ENCODE measurements at regions not wholly inside any gene's neighbourhood (a gene's known extent, or its start where the extent isn't known, plus 50 kb on each side); places are given as distances from the start of the nearest gene placed in this dataset.
"Not testable (repeated sequence)": the region's sequence is repeated elsewhere in the genome, so short reads cannot be mapped to it uniquely, and the experiment has no call there.

DNA sequence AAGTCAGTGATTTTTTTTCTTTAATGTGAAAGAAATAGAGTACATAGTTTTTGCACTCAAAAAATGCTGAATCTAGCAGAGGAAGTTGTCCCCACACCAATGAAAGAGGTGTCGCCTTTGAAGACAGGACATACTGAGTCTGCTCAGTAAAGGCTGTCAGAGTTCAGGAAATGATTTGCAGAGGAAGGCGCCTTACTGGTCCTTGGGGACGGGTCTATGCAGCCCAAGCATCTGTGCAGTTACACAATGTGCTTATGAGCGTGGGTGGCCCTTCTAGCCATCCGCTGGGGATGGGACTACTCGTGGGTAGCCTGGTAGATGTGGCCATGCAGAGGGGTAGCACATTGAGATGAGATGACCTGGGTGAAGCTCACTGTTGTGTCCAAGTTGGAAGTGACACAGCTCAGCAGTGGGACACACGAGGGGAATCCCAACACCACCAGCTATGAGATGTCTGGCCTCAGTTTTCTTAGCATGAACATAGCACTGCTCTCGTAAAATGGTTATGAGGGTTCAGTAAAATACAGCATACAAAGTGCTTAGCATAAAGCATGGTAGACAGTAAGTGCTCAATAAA is 116.5 kb upstream of the RBPJ start:
- DNase-seq (ENCODE audit: extremely low read depth in 1 of 2, low read depth in 1 of 2) = no peak

DNA sequence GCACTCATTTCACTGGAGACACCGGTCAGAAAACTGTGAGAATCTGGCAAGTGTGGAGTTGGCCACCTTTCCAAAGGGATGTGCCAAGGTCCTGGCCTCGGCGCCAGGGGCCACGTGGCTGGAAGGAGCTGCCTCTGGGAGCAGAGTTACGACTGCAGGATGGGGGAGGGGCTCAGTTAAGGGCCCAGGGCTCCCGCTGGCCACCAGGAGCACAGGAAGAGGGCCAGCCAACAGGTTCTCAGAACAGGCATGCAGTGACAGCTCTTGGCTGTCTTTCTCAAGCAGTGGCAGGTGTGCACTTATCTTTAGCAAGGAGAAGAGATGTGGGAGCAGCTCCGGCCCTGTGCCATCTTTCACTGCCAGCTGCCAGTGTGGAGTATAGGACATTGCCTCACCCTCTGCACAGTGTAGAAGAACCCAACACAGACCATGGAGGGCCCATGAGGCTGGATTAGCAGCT is 115.9 kb upstream of the RBPJ start:
- no peak for DNase-seq (ENCODE audit: extremely low read depth in 1 of 2, low read depth in 1 of 2)

DNA sequence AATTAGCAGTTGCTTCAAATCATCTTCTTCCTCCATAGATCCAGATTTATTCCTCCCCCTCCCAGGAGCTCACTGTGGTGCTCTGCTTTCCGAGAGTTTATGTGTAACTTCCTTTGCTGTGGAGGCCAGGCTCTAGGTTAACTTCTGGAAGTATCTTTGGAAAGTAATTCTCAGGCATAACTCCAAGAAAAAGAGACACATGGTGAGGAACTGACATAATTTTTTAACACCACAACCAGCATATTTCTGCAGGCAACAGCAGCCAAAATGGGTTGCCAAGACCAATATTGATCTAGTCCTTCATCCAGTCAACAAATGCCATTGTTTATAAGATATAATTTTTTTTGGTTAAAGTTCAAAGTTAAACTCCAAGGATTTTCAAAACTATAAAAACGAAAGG is 114.5 kb upstream of the RBPJ start:
- no peak for DNase-seq (ENCODE audit: extremely low read depth in 1 of 2, low read depth in 1 of 2)

DNA sequence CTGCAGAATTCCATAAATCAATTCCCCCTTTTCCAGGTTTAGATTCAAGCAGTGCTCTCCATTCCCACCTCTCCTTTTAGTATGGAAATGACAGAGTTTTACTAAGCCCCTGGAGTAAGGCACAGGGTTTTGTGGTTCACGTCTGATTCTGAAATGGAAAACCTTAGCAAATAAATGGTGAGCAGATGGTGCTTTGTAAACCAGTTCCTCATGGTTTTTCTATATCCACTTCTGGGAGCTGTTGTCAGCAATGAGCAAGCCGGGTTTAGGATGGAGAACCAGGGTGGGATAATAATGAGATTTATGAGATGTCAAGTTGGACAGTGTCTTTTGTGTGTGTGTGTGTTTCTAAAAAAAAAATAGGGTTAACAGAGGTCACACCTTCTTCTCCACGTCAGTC is 113.8 kb upstream of the RBPJ start:
- no peak for DNase-seq (ENCODE audit: extremely low read depth in 1 of 2, low read depth in 1 of 2)

DNA sequence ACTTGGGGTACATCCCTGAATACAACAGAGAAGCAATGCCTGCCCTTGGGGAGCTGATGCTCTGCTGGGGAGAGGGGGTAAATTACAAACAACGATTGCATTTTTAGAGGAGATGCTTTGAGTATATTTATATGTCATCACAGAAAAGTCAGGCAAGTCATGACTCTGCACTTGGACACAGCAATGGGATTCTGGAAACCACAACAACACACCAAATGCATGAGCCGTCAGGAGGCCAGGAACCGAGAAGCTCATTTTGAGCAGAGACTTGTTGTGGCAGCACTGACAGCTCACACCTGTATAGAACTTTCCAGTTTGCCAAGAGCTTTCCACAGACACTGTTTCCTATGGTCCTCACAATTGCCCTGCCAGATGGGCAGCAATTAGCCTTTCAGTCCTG is 113.2 kb upstream of the RBPJ start:
- DNase-seq (ENCODE audit: extremely low read depth in 1 of 2, low read depth in 1 of 2) = no peak

DNA sequence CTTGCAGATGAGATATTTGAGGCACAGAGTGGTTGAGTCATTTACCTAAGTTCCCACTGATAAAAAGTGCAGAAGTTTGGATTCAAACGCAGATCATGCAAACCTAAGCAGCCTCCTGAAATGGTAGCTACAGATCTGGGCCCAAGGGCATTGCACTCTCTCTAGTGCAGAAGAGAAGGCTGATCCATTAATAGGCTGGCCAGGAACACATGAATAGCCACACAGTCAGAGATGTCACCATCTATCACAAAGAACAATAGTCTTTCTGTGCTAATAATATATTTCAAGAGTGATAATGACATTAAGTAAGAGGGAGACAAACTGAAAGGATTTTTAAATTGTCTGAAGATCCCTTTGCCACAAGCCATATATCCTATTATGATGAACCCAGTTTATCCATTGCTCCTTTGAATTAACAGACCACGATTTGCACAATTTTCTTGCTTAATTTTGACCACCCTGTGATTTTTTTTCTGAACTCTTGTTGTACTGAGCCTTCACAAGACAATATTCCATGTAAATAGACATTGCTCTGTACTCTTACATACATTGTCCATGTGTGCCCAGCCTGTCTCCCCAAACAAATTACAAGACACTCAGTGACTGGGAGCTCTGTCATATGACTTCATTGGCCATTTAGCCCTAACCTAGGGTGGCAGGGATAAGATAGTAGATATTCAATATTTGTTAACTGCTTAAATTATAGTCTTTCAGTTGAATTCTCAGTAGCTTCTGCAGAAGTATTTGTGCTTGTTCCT is 112.4 kb upstream of the RBPJ start:
- no peak for DNase-seq (ENCODE audit: extremely low read depth in 1 of 2, low read depth in 1 of 2)

DNA sequence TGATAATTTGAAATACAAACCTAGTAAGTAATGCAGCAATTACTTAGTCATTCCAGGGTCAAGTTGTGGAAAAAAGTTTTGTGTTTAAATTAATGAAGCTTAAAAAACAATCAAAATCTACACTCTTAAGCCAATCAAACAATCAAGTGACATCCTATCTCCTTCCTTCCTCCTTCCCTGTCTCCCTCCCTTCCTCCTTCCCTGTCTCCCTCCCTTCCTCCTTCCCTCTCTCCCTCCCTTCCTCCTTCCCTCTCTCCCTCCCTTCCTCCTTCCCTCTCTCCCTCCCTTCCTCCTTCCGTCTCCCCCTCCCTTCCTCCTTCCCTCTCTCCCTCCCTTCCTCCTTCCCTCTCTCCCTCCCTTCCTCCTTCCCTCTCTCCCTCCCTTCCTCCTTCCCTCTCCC is 111.4 kb upstream of the RBPJ start:
- not testable (repeated sequence) for DNase-seq (ENCODE audit: extremely low read depth in 1 of 2, low read depth in 1 of 2)

DNA sequence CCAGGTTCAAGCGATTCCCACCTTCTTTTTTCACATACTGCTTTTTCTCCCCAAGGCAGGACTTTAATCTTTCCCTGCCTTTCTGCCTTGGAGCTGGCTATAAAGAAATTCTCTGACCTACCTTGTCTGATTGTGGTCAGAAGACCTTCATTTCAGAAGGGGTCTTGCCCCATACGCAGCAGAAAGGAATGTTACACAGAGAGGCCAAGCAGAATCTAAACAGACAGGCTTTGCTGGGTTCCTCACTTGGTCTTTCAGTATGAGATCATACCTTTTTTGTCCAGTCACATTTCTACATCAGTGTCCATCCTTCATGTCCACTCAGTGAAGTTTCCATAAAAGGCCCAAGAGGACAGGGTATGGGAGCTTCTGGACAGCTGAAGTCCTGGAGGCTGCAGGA is 108.3 kb upstream of the RBPJ start:
- DNase-seq (ENCODE audit: extremely low read depth in 1 of 2, low read depth in 1 of 2) = no peak

DNA sequence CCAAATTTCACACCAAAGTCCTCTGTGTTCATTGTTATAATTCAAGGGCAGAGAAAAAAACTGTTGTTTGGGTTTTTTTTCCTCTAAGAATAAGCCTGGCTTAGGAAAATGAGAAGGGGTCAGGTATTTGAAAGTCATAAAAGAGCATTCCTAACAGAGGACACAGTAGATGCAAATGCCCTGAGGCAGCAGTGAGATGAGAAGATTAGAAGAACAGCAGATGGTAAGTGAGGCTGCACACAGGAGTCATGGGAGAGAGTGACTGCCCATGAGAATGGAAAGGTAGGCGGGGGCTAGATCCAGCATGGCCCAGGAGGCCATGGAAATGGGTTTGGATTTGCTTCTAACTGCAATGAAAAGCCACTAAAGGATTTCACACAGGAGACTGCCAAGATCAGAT is 107.5 kb upstream of the RBPJ start:
- DNase-seq (ENCODE audit: extremely low read depth in 1 of 2, low read depth in 1 of 2) = no peak

DNA sequence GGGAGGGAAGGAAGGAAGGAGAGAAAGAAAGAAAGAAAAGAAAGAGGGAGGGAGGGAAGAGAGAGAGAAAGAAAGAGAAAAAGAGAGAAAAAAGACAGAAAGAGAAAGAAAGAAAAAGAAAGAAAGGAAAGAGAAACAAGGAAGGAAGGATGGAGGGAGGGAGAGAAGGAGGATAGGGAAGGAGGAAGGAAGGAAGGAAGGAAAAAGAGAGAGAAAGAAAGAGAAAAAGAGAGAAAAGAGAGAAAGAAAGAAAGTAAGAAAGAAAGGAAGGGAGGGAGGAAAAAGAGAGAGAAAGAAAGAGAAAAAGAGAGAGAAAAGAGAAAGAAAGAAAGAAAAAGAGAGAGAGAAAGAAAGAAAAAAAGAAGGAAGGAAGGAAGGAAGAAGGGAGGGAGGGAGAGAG is 105.8 kb upstream of the RBPJ start:
- no peak for DNase-seq (ENCODE audit: extremely low read depth in 1 of 2, low read depth in 1 of 2)

DNA sequence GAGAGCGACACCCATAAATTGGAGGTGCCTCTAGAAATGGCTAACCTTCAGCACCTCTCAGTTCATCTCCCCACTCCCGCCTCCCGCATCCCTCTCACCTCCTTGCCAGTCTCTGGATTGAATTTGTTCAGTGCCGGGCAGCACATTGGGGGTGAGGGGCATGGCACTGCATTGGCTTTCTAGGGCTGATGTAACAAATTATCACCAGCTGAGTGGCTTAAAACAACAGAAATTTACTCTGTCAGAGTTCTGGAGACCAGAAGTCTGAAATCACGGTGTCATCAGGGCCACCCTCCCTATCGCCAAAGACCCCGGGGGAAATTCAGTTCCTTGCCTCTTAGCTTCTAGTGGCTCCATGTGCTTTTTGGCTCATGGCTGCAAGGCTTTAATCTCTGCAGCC is 105.1 kb upstream of the RBPJ start:
- no peak for DNase-seq (ENCODE audit: extremely low read depth in 1 of 2, low read depth in 1 of 2)

DNA sequence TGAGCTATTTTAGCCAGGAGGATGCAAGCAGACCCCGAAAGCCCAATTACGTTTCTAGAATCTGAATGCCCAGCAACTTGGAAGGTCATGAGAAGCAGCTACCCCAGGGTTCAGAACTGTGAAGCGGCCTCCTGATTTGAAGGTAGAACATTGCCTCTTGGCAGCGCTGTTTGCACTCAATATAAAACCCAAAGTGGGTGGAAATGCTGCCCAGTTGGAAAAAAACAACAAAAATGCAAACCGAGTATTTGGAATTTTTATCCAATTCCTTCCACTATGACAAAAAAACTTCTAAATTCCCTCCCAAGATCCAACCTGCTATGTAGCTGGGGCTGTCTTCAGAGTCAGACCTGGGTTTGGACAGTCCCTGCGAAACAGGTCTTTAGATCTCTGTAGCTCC is 103.3 kb upstream of the RBPJ start:
- DNase-seq (ENCODE audit: extremely low read depth in 1 of 2, low read depth in 1 of 2) = no peak

DNA sequence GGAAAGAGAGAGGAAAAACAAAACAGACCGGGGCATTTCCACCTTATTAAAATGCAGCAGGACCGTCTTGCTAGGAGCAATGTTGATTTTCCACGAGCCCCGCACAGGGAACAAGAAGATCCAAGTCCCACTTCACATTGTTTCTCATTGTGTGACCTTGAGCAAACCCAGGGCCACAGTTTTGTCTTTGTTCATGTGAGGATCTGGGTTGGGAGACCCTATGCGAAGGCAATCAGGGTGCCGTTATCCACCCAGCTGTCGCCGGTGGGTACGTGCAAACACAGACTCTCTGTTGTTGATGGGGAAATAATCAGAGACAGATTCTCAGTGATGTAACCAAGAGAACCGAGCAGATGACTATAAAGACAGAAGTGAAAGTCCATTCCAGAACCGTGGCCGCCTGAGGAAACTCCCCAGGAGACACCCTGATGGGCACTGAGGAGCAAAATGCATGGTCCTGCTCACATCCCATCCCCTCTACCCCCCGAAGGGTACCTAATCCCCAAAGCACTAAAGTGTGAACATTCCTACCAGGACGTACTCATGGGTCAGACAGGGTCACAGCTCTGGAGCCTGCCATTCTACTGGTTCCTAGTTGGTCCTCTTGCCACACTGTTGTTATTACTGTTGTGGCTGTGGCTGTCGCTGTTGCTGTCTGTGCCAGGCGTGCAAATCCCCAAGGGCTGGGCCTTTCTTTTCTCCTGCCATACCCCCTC is 102.7 kb upstream of the RBPJ start:
- no peak for DNase-seq (ENCODE audit: extremely low read depth in 1 of 2, low read depth in 1 of 2)

DNA sequence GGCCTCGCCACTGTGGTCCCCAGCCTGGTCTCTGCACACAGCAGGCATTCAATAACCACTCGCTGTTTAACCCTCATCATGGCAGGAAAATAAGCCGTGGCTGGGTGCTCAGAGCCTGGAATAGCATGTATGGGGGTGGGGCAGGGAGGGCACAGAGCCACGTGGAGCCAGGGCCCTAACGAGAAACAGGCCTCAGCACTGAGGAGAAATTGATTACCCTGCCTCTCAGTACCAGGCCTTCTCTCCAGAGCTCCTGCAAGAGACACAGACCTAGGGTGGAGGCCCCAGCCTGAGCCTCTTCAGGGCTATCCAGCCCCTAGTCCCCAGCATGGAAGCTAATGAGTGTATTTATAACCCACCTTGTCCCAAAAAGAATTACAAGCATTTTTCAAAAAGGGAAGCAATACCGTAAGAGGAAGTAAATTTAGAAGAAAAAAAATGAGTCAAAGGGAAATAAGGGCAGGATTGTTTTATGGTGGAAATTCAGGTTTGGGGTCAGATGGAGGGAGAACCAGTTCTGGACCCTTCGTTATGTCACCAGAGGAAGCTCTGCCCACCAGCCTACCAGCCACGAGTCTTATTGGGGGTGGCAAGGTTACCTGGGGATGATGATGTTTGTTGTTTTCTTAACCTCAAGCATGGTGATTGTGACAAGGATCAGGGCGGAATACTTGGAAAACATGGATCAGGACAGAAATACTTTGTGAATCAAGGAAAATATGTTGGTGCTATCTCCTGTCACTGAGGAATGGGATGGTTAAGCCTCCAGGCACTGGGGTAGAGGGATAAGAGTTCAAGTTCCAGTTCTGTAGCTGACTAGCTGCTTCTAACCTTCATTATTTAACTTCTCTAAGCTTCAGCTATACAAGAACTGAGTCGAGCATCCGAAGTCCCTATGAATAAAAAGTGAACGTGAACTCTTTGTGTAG is 101.9 kb upstream of the RBPJ start:
- DNase-seq (ENCODE audit: extremely low read depth in 1 of 2, low read depth in 1 of 2) = no peak

DNA sequence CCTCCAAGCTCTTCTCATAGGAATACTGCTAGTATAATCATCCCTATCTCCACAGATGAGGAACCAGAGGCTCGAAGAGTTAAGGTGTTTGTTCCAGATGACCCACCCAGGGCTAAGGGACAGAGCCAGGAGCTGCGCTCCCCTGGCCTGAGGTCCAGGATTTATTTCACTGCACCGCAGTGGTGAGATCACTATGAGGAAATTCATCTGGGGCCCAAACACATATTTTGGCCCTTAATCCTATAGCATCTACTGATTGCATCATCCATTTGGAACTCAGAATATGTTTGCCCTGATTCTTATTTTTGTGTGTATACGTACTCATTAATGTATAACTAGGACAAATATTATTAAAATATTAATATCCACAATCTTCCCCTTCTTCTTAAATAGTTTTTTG is 100.1 kb upstream of the RBPJ start:
- DNase-seq (ENCODE audit: extremely low read depth in 1 of 2, low read depth in 1 of 2) = no peak

DNA sequence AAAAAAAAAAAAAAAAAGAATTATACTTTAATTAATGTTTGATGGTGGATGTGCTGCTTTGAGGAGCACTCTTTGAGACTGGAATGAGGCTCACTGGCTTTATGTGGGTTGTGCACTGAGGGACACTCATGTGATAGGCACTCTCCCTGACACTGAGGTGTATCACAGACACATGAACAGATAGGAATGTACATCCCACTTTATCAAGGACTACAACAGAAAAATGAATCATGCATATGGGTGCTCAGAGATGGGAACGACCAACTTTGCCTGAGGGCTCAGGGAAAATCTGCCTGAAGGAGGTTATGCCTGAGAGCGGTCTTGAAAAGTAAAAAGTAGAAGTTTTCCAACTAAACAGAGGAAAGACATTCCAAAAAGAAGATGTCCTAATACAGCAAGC is 97.7 kb upstream of the RBPJ start:
- no peak for DNase-seq (ENCODE audit: extremely low read depth in 1 of 2, low read depth in 1 of 2)

DNA sequence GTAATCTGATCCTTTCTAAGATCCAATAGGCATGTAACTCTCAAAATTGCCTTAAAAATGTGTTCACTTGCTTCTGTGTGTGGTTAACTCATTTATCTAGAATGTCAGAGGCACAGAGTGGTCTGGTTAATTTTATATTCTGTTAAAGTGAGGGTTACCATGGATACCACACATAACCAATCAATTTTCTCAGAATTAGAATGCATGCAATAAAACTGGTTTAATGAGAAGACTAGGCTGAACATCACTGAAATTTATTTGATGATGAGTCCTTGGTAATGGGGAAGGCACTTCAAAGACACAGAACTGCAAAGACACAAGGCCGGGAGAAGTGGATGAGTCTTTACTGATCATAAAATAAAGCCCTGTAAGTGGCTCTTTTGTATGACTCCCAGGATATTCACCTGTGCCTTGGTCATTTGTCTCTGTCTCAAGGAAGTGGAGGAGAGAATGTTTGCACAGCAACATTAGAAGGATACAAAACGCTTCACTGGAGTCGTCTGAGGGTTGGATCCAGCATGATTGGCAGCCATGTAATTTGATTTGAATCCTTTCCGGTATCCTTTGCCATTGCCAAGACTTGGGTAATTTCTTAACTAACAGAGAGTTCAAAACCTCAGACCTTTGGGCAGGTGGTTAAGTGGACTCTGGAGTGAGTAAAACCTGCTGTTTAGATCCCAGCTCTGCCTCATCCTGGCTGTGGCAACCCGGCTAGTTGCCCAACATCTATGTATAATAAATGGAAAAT is 94.0 kb upstream of the RBPJ start:
- no peak for DNase-seq (ENCODE audit: extremely low read depth in 1 of 2, low read depth in 1 of 2)

DNA sequence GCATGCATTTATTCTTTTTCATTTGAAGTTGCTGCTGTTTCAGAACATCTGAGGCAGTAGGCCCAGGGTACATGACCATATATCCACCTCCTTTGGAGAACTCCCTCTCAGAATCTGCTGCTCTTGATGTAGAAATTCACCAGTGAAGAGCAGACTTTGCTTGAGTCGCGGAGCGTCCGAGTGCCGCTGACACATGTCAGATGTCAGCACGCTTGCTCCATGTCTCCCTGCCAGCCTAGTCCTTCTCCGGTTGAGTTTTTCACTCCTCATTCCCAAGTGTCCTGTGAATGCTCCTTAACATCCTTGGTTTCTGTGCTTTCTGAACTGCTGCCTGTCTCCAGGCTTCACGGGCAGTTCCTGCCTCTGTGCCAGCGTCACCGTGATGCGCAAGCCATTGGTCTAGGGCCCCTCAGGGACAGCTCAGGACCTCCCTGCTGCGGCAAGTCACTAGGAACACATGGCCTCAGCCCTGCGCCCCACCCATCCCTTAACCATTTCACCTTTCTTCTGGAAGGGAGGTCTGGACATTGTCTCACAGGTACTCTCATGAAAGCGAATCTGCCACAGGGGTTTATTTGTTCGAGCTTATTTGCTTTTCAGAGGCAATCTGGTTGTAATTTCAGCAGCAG is 93.1 kb upstream of the RBPJ start:
- DNase-seq (ENCODE audit: extremely low read depth in 1 of 2, low read depth in 1 of 2) = no peak

DNA sequence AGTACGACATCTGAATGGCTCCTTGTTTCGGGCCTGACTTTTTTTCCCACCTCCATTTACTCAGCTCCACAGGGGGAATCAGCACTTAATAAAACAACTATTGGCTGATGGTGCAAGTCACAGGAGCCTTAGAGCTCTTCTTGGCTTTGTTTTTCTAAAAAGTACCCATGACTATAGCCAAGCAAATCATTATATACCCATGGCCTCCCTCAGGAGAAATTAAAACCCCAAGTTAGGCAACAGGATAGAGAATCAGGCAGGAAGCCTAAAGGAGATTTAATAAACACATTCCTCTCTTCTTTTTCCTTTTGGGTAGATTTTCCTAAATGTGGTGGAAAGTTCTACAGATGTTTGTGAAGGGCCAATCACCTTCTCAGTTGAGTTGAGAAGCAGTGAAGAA is 91.9 kb upstream of the RBPJ start:
- DNase-seq (ENCODE audit: extremely low read depth in 1 of 2, low read depth in 1 of 2) = no peak

DNA sequence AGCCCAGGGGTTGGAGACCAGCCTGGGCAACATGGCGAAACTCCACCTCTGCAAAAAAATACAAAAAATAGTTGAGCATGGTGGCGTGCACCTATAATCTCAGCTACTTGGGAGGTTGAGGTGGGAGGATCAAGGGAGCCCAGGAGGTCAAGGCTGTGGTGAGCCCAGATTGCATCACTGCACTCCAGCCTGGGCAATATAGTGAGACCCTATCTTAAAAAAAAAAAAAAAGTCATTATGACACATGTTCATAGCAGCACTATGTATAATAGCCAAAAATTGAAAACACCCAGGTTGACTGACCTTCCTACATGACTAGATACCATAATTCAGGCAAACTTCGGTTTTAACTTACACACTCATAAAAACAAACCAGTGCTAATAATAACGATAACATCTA is 90.8 kb upstream of the RBPJ start:
- DNase-seq (ENCODE audit: extremely low read depth in 1 of 2, low read depth in 1 of 2) = no peak

Measured in activated CD8-positive, alpha-beta memory T cell treated with anti-CD3 and anti-CD28 coated beads for 1 hour (primary cell).